ENCODE measurements at regions not wholly inside any gene's neighbourhood (a gene's known extent, or its start where the extent isn't known, plus 50 kb on each side); places are given as distances from the start of the nearest gene placed in this dataset.

DNA sequence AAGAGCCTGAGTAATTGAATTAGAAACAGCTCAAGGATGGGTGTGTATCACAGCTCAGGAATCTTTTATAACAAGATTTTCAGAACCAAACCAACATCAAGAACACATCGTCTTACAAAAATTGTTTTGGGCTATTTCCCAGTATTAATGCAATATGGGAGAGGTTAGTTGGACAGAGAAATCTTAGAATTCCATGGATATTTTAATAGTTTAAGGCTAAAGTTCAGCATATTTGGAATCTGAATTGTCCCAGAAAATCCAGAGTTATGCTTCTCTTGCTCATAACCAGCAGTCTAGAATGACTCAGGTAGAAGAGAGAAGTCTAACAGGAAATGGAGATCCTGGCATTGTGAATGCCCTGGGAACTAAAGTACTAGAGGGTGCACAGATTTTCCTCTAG is 74.6 kb downstream of the ADM start:
- TF ChIP-seq, protein P1, sequence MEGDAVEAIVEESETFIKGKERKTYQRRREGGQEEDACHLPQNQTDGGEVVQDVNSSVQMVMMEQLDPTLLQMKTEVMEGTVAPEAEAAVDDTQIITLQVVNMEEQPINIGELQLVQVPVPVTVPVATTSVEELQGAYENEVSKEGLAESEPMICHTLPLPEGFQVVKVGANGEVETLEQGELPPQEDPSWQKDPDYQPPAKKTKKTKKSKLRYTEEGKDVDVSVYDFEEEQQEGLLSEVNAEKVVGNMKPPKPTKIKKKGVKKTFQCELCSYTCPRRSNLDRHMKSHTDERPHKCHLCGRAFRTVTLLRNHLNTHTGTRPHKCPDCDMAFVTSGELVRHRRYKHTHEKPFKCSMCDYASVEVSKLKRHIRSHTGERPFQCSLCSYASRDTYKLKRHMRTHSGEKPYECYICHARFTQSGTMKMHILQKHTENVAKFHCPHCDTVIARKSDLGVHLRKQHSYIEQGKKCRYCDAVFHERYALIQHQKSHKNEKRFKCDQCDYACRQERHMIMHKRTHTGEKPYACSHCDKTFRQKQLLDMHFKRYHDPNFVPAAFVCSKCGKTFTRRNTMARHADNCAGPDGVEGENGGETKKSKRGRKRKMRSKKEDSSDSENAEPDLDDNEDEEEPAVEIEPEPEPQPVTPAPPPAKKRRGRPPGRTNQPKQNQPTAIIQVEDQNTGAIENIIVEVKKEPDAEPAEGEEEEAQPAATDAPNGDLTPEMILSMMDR (IDR thresholded peaks at IDR 0.05) = no peak
- TF ChIP-seq POLR2AphosphoS5 (IDR thresholded peaks at IDR 0.05; ENCODE audit: low read depth, low read length) = no peak
- TF ChIP-seq TCF7L2 (IDR thresholded peaks at IDR 0.05; ENCODE audit: low read depth, low read length) = no peak
- TF ChIP-seq SIN3A (IDR thresholded peaks at IDR 0.05; ENCODE audit: borderline replicate concordance, insufficient read depth, low read depth, low read length) = no peak
- TF ChIP-seq, protein P2, sequence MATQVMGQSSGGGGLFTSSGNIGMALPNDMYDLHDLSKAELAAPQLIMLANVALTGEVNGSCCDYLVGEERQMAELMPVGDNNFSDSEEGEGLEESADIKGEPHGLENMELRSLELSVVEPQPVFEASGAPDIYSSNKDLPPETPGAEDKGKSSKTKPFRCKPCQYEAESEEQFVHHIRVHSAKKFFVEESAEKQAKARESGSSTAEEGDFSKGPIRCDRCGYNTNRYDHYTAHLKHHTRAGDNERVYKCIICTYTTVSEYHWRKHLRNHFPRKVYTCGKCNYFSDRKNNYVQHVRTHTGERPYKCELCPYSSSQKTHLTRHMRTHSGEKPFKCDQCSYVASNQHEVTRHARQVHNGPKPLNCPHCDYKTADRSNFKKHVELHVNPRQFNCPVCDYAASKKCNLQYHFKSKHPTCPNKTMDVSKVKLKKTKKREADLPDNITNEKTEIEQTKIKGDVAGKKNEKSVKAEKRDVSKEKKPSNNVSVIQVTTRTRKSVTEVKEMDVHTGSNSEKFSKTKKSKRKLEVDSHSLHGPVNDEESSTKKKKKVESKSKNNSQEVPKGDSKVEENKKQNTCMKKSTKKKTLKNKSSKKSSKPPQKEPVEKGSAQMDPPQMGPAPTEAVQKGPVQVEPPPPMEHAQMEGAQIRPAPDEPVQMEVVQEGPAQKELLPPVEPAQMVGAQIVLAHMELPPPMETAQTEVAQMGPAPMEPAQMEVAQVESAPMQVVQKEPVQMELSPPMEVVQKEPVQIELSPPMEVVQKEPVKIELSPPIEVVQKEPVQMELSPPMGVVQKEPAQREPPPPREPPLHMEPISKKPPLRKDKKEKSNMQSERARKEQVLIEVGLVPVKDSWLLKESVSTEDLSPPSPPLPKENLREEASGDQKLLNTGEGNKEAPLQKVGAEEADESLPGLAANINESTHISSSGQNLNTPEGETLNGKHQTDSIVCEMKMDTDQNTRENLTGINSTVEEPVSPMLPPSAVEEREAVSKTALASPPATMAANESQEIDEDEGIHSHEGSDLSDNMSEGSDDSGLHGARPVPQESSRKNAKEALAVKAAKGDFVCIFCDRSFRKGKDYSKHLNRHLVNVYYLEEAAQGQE (IDR thresholded peaks at IDR 0.05; ENCODE audit: insufficient read depth in 1 of 2, low read depth in 2 of 2, low read length in 1 of 2) = no peak
